Motor neuron (in vitro differentiated cells): ENCODE measurements at regions not wholly inside any gene's neighbourhood (a gene's known extent, or its start where the extent isn't known, plus 50 kb on each side); places are given as distances from the start of the nearest gene placed in this dataset.

Source experiments
- ATAC-seq, 8 experiments: fragments of 200-7000 bp; cut with Tn5 transposase; replicated peaks in 6 of 8; 2 replicates each; pipeline ENCODE4 v1.8.0; 2021; ENCODE audit warnings: mild to moderate bottlenecking in 8 of 8, moderate library complexity in 8 of 8
- H3K27ac ChIP-seq, 2 donors: fragments of 250-450 bp; sonication (Bioruptor Pico); 2 replicates each; pipeline ENCODE4 v1.9.0; 2021; ENCODE audit warnings: antibody characterized with exemption in 2 of 2, mild to moderate bottlenecking in 2 of 2, moderate library complexity in 1 of 2
- H3K4me1 ChIP-seq, 2 donors: fragments of 250-450 bp; sonication (Bioruptor Pico); replicated peaks in 1 of 2; 2 replicates each; pipeline ENCODE4 v1.6.1; 2021; ENCODE audit warnings: antibody characterized with exemption in 2 of 2, mild to moderate bottlenecking in 2 of 2, moderate library complexity in 1 of 2
- H3K4me3 ChIP-seq, 5 donors: fragments of 250-450 bp; sonication (Bioruptor Pico); 2 replicates each; pipeline ENCODE4 v1.9.0; 2021; ENCODE audit warnings: antibody characterized with exemption in 5 of 5, mild to moderate bottlenecking in 5 of 5, moderate library complexity in 4 of 5
- WGBS, 10 experiments: fragments of 450-650 bp; shearing (Covaris generic); methylation state at CpG; one replicate each; pipeline ENCODE4 v1.0.0; 2022; 5-methylcytosine and 5-hydroxymethylcytosine counted together
- in situ Hi-C, 9 experiments: fragments of 400-800 bp; cut with MboI; loops; one replicate each; pipeline ENCODE4 v1.15.0; 2021; ENCODE audit warnings: low sequenced_read_pairs in 9 of 9, low pct_unique_long_range_greater_than_20kb in 2 of 9; ENCODE audit not compliant: unreplicated experiment in 9 of 9

DNA sequence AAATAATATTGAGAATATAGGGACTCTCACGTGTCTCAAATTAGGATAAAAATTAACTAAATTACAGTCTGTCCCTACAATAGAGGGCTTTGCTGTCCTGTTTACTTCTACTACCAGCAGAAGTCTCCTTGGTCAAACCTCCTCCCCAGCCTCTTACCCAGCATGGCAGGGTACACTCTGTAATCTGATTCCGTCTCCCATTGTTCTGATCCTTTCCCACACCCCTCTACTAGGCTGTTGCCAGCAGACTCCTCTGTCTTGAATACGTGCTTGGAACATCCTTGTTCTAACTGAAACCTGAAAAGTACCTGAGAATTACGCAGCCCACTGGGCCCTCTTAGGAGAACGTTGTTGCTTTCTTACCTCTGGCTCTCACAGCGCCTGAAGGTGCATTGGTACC, 112.2 kb upstream of the PREP start:
- in situ Hi-C loops = no loop called here
- H3K27ac ChIP-seq = no peak overlapping the region
- peaks cover 0 to 1% of the 10 kb centered on the region in 2 donors for H3K4me1 ChIP-seq
- WGBS, 10 experiments = 33 to 84% (median 58%) methylated on average over 1 to 6 of the region's 6 CpGs; no CpG with 5 or more reads in 2 of the 10 experiments
- no peak overlapping the region for H3K4me3 ChIP-seq
- ATAC-seq = no peak

- 6 to 94% (median 80%) methylated on average over 1 to 5 of the region's 5 CpGs for WGBS, 10 experiments
- Histone ChIP-seq H3K4me1 (peaks cover 7 to 9% of the 10 kb centered on the region in 2 donors), H3K27ac (no peak overlapping the region), H3K4me3 (no peak overlapping the region)
- ATAC-seq = no peak
- in situ Hi-C loops = no loop called here
Observed at GRCh38 chr6:105514306-105514705, 111.4 kb upstream of the PREP start.

GRCh38 chr6:105511639-105512038, 108.8 kb upstream of the PREP start:
- Histone ChIP-seq H3K27ac (no peak overlapping the region), H3K4me1 (peaks cover 8 to 9% of the 10 kb centered on the region in 2 donors), H3K4me3 (no peak overlapping the region)
- in situ Hi-C loops = no loop called here
- 83 to 100% (median 93%) methylated on average over 1 to 2 of the region's 2 CpGs; no CpG with 5 or more reads in 1 of the 10 experiments for WGBS, 10 experiments
- ATAC-seq = no peak

- in situ Hi-C loops = no loop called here
- peaks cover 8 to 9% of the 10 kb centered on the region in 2 donors for H3K4me1 ChIP-seq
- H3K4me3 ChIP-seq = no peak overlapping the region
- ATAC-seq = no peak
- H3K27ac ChIP-seq = no peak overlapping the region
Observed at GRCh38 chr6:105510746-105511145, 107.9 kb upstream of the PREP start.

DNA sequence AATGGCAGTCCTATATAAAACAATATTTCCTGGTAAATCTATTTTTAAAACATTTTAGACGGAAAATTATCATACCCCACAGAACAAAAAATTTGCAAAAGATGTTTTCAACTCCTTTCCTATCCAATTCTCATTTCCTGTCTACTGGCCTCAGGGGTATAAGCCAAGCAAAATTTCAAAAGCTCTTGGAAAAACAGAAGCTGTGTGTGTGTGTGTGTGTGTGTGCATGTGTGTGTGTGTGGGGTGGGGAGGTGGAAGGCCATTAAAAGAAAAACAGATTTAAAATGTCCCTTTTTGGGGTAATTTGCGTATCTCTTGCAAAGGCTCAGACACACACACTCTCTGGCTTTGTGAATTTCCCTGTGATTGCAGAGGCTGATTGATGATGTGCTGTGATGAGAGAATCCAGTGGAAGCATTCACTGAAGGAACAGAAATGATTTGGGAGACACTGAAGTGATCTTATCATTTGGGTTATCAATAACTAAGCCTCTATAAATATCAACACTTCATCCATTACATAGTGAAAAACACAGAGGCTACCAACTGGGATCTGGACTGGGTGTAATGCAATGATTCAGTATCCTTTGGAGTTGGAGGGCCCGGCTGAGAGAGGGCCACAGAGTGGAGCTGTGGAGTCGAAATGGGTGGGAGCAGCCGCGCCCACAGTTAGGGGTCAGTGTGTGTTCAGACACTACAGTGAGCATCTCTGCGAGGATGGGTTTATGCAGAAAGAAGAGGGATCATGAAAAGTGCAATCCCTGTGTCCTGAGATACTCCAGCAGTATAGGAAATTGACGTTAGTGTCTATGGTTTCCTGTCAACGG, 106.8 kb upstream of the PREP start:
- no peak overlapping the region for H3K4me3 ChIP-seq
- WGBS, 10 experiments = 18 to 69% (median 53%) methylated on average over 1 to 7 of the region's 9 CpGs
- peak in 7 of 8 experiments; percentile 47 to 100 (median 99) for ATAC-seq
- in situ Hi-C loops = no loop called here
- H3K4me1 ChIP-seq = peaks cover 8 to 9% of the 10 kb centered on the region in 2 donors
- H3K27ac ChIP-seq = no peak overlapping the region

GRCh38 chr6:105507811-105508210, 104.9 kb upstream of the PREP start:
- no peak overlapping the region for H3K4me3 ChIP-seq
- no peak overlapping the region for H3K27ac ChIP-seq
- H3K4me1 ChIP-seq = peaks cover 8 to 9% of the 10 kb centered on the region in 2 donors
- no peak for ATAC-seq
- 82 to 100% (median 100%) methylated on average over 1 of the region's 1 CpG; no CpG with 5 or more reads in 3 of the 10 experiments for WGBS, 10 experiments
- in situ Hi-C loops = no loop called here

DNA sequence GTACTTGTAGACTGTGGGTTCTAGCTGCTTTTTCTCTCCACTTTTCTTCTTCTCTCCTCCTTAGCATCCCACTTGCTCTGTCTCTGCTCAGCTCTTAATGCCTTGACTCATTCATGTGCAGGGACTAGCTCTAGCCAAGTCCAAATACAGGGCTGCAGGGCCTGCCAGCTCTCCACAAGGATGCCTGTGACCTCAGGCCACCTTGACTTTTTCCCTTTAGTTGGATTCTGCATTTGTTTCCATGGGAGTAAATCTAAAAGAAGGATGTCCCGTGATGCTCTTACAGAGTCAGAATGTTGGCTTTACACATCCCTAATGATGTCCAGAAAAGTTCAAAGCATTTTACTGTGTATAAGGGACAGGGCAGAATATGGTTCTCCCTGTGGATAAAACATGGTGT, 101.8 kb upstream of the PREP start:
- in situ Hi-C loops = no loop called here
- Histone ChIP-seq H3K27ac (no peak overlapping the region), H3K4me1 (peaks cover 5 to 6% of the 10 kb centered on the region in 2 donors), H3K4me3 (no peak overlapping the region)
- no peak for ATAC-seq
- WGBS, 10 experiments = 80 to 89% (median 83%) methylated on average over 1 of the region's 1 CpG; no CpG with 5 or more reads in 5 of the 10 experiments

GRCh38 chr6:105503641-105504040, 100.8 kb upstream of the PREP start:
- no peak overlapping the region for H3K4me3 ChIP-seq
- no peak for ATAC-seq
- H3K27ac ChIP-seq = no peak overlapping the region
- in situ Hi-C loops = no loop called here
- 79 to 100% (median 100%) methylated on average over 1 to 2 of the region's 2 CpGs; no CpG with 5 or more reads in 3 of the 10 experiments for WGBS, 10 experiments
- no peaks in the 10 kb centered on the region for H3K4me1 ChIP-seq

- in situ Hi-C loops = no loop called here
- H3K27ac ChIP-seq = no peak overlapping the region
- WGBS, 10 experiments = 40 to 71% (median 60%) methylated on average over 1 of the region's 1 CpG; no CpG with 5 or more reads in 4 of the 10 experiments
- no peaks in the 10 kb centered on the region for H3K4me1 ChIP-seq
- no peak for ATAC-seq
- H3K4me3 ChIP-seq = no peak overlapping the region
Observed at GRCh38 chr6:105501826-105502344, 99.0 kb upstream of the PREP start.

- no peak overlapping the region for H3K4me3 ChIP-seq
- H3K27ac ChIP-seq = no peak overlapping the region
- in situ Hi-C loops = no loop called here
- ATAC-seq = no peak
- 29% methylated on average over 1 of the region's 1 CpG; no CpG with 5 or more reads in 9 of the 10 experiments for WGBS, 10 experiments
- no peaks in the 10 kb centered on the region for H3K4me1 ChIP-seq
Observed at GRCh38 chr6:105501246-105501645, 98.4 kb upstream of the PREP start.

- Histone ChIP-seq H3K27ac (no peak overlapping the region), H3K4me3 (no peak overlapping the region), H3K4me1 (no peaks in the 10 kb centered on the region)
- 50 to 92% (median 80%) methylated on average over 1 of the region's 1 CpG; no CpG with 5 or more reads in 5 of the 10 experiments for WGBS, 10 experiments
- ATAC-seq = no peak
- in situ Hi-C loops = no loop called here
Observed at GRCh38 chr6:105500693-105501092, 97.8 kb upstream of the PREP start.

- H3K27ac ChIP-seq = no peak overlapping the region
- ATAC-seq = no peak
- in situ Hi-C loops = loop anchor here in 3 of 9 experiments (25.0 kb wide), 4 partner anchors 237 to 812 kb away; partner anchors contain the start of gene PRDM1 (in 1 of the 3)
- 0 to 83% (median 30%) methylated on average over 1 to 3 of the region's 3 CpGs; no CpG with 5 or more reads in 1 of the 10 experiments for WGBS, 10 experiments
- H3K4me3 ChIP-seq = no peak overlapping the region
- no peaks in the 10 kb centered on the region for H3K4me1 ChIP-seq
Observed at GRCh38 chr6:105499931-105500330, 97.0 kb upstream of the PREP start.

DNA sequence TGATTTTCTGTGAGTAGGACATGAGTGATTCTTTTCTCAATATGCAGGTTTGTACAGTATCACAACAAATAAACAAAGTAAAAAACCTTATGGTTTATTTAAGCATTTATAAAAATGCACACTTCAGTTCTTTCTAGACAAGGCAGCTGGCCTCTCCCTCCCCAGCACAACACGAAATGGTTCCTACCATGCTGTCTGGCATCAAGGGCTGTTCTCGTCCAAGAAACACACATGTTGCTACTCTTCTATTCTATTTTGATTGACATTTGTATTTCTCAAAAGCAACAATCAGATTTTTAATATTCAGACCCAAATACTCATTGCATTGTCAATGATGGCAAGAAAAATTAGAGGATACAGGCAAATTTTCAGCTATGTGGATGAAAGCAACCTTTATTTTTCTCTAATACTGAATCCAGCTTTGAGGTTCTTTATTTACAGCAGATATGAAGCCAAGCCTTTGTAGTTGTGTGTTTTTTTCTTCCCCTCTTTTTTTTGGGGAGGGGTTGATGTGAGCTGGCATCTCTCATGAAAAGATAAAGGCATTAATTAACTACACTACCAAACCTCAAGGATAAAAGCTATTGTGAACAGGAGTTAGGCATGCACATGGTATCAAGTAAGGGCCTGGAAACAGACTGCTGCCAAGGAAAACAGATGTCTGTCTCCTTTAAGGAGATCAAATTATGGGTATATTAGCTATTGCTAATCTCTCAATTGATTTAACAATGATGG, 96.4 kb upstream of the PREP start:
- in situ Hi-C loops = loop anchor here in 3 of 9 experiments (25.0 kb wide), 4 partner anchors 238 to 813 kb away; partner anchors contain the start of gene PRDM1 (in 1 of the 3)
- no peak overlapping the region for H3K4me3 ChIP-seq
- WGBS, 10 experiments = 75 to 92% (median 85%) methylated on average over 1 to 2 of the region's 2 CpGs; no CpG with 5 or more reads in 3 of the 10 experiments
- no peaks in the 10 kb centered on the region for H3K4me1 ChIP-seq
- no peak for ATAC-seq
- no peak overlapping the region for H3K27ac ChIP-seq
